Fibroblast of mammary gland (primary cell): ENCODE measurements at regions not wholly inside any gene's neighbourhood (a gene's known extent, or its start where the extent isn't known, plus 50 kb on each side); places are given as distances from the start of the nearest gene placed in this dataset.

Experiments
- DNase-seq: peaks from one replicate; pipeline ENCODE4 v3.0.0-alpha.2; 2010; ENCODE audit warnings: low read depth
- H3K4me3 ChIP-seq: 2 replicates; pipeline ENCODE4 v1.5.1; 2011; ENCODE audit warnings: low read depth, mild to moderate bottlenecking, low read length, moderate library complexity; ENCODE audit not compliant: control insufficient read depth
- CTCF ChIP-seq: conservative IDR thresholded peaks from 2 replicates; pipeline ENCODE4 v1.5.1; 2011; ENCODE audit warnings: low read depth, low read length, inconsistent platforms; ENCODE audit not compliant: control insufficient read depth, insufficient read depth

- DNase-seq = peak; percentile 58
- peak; percentile 57 for TF ChIP-seq CTCF
- no peak overlapping the region for H3K4me3 ChIP-seq
Measured at GRCh38 chr9:79233542-79233941, 338.2 kb upstream of the TLE4 start.

DNA sequence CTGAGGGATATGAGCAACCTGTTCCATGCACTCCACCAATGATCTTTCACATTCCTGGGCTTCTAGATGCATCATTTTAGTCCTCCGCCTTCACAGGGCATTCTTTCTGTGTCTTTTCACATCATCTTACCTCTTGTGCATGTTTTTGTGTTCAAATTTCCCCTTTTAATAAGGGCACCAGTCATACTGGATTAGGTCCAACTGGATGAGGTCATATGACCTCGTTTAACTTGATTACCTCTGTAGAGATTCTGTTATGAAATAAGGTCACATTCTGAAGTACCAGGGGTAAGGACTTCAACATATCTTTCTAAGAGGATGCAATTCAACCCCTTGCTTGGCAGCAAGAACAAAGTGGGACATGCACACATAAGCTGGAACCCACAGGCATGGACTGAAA lies 335.3 kb upstream of the TLE4 start:
- no peak overlapping the region for H3K4me3 ChIP-seq
- DNase-seq = peak; percentile 10
- TF ChIP-seq CTCF = no peak

GRCh38 chr9:79237861-79238260 lies 333.9 kb upstream of the TLE4 start:
- no peak for TF ChIP-seq CTCF
- DNase-seq = no peak
- no peak overlapping the region for H3K4me3 ChIP-seq

GRCh38 chr9:79240774-79241173 lies 331.0 kb upstream of the TLE4 start:
- no peak for TF ChIP-seq CTCF
- no peak for DNase-seq
- H3K4me3 ChIP-seq = no peak overlapping the region

DNA sequence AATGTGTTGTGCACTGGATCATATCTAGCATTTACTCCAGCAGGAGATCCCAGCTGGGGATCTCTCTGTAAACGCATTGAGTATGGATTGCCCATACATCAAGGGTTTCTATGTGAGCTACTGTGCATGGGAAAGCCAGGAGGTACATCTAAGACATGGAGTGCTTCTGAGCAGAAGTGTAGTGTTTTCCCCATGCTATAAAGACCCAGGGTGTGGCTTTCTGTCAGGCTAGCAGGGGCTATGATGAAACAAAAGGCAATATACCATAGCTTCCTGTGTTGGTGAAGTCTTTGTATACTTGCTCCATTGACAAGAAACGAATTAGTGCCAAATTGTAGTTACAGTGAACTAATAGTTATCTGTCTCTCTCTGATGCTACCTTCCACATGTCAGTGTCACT lies 329.3 kb upstream of the TLE4 start:
- DNase-seq = no peak
- H3K4me3 ChIP-seq = no peak overlapping the region
- no peak for TF ChIP-seq CTCF

- H3K4me3 ChIP-seq = no peak overlapping the region
- DNase-seq = no peak
- no peak for TF ChIP-seq CTCF
Measured at GRCh38 chr9:79246170-79246569, 325.6 kb upstream of the TLE4 start.

DNA sequence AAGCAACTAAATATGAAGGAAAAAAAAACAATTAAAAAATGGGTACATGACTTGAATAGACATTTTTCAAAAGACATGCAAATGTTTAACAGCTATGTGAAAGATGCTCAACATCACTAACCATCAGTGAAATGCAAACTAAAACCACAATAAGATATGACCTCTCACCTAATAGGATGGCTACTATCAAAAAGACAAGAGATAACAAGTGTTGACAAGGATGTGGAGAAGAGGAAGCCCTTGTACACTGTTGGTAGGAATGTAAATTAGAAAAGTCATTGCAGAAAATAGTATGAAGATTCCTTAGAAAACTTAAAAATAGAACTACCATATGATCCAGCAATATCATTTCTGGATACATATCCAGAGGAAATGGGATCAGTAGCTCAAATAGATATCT lies 324.7 kb upstream of the TLE4 start:
- no peak for DNase-seq
- no peak overlapping the region for H3K4me3 ChIP-seq
- TF ChIP-seq CTCF = no peak
